GM12872 (cell line): ENCODE measurements at regions not wholly inside any gene's neighbourhood (a gene's known extent, or its start where the extent isn't known, plus 50 kb on each side); places are given as distances from the start of the nearest gene placed in this dataset.

Source experiments
- TF ChIP-seq, protein P1 (sequence below): IDR thresholded peaks from 3 replicates; pipeline ENCODE4 v1.5.1; 2011; ENCODE audit warnings: low read depth, mild to moderate bottlenecking, low read length, moderate library complexity; ENCODE audit not compliant: insufficient read depth

DNA sequence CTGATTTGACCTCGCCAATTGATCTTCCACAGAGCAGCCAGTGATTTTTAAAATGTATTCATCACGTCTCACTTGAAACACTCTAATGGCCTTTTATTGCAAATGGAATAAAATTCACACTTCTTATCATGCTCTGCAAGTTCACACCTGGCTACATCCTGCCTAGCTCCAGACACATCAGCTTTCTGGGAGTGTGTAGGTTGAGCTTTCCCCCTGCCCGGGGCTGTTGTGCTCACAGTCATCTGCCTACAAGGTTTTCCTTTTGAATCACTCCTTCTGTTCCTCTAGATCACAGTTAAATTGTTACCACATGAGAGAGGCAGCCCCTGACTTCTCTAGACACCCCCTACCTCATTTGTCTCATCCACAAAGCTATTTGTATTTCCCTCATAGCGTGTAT, 674.5 kb downstream of the PRELID2 start:
- TF ChIP-seq, protein P1, sequence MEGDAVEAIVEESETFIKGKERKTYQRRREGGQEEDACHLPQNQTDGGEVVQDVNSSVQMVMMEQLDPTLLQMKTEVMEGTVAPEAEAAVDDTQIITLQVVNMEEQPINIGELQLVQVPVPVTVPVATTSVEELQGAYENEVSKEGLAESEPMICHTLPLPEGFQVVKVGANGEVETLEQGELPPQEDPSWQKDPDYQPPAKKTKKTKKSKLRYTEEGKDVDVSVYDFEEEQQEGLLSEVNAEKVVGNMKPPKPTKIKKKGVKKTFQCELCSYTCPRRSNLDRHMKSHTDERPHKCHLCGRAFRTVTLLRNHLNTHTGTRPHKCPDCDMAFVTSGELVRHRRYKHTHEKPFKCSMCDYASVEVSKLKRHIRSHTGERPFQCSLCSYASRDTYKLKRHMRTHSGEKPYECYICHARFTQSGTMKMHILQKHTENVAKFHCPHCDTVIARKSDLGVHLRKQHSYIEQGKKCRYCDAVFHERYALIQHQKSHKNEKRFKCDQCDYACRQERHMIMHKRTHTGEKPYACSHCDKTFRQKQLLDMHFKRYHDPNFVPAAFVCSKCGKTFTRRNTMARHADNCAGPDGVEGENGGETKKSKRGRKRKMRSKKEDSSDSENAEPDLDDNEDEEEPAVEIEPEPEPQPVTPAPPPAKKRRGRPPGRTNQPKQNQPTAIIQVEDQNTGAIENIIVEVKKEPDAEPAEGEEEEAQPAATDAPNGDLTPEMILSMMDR = no peak

DNA sequence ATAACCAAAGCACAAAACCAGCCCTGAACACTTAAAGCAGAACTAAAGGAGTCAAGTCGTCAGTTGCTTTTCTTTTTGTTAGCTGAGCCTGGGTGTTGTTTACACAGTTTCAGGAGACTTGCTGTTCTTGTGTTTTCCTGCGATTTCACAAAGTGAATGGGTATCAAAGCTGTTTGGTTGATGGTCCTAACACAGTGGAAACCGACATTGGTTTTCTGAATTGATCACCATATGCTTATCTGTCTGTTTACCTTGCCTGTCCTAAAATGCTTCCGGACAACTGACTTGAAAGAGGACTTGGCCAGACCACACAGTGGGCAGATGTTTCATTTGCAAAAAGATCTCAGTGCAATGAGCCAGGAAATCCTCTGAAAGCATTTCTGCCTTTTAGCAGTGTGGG, 676.4 kb downstream of the PRELID2 start:
- TF ChIP-seq, protein P1 = no peak

DNA sequence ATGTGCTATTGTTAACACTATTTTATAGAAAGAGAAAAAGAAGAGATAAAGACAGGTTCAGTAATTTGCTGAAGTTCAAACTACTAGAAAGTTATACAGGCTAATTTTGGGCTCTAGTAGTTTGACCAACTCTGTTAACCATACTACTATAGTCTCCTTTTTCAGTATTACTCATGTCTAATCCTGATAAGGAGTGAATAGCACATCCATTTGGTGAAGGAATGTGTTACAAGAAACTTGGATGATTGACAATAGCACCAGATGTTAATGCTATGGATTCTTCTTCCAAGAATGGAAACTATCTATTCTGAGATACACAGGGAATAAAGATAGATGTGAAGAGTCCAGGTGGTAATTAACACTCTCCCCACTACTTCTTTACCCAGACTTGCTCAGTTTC, 677.3 kb downstream of the PRELID2 start:
- TF ChIP-seq, protein P1 = no peak

DNA sequence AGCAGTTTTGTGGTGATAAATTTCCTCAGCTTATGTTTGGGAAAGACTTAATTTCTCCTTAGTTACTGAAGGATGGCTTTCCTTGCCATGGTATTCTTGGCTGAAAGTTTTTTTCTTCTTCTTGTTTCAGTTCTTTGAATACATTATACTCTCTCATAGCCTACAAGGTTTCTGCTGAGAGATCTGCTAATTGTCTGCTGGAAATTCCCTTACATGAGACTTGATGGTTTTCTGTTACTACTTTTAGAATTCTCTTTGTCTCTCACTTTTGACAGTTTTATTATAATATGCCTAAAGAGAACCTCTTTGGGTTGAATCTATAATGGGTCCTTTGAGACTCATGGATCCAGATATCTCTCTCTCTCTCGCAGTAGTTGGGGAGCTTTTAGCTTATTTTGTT, 693.6 kb downstream of the PRELID2 start:
- TF ChIP-seq, protein P1 = no peak

DNA sequence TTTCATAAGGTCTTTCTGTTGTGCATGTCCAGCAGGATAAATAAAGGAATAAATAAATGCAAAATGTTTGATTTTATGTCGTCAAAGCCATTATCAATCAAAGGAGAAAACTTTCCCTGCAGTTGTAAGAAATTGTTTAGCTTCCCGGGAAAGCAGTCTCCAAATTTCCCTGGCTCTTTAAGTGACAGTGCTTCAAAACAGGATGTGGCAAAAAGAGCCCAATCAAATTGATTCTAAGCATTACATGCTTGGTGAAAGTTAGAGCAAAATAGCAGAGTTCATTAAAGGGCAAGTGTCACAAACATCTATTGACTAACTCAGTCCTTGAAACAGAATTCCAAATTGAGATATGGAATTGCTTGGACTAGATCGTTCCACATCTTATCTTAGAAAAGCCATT, 704.1 kb downstream of the PRELID2 start:
- TF ChIP-seq, protein P1 = no peak

DNA sequence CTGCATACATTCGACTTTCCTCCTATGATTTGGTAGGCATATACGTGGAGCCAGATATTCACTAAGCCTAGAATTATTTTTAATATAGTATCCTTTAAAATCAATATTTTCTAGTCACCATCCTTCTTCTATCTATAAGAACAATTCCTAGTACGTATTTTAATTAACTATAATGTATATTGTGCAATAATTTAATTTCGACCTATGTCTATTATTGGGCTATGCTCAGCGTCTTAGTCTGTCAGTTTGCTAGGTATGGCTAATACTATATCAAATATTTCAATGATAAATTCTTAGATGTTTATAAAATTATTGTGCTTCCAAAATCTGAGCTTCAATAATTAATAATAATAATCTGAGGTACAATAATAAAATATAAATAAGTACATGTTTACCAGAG, 705.3 kb downstream of the PRELID2 start:
- TF ChIP-seq, protein P1 = no peak

DNA sequence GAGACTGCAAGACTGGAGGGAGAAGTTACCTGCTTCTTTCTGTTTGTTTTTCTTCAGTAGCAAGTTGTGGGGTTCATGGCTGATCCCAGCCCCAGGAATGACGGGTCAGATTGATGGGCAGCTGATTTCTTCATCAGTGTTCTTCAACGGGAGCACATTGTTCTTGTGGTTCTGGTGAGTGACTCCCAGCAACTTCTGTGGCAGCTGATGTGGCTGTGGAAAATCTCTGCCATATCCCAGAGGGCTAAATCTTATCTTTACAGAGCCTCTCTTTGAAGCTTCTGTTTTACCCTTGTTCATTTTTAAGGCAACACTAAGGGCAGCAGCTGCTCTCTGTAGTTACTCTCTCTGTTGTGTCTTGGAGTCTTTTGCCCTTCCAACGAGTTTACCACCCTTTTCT, 710.3 kb downstream of the PRELID2 start:
- TF ChIP-seq, protein P1 = no peak

DNA sequence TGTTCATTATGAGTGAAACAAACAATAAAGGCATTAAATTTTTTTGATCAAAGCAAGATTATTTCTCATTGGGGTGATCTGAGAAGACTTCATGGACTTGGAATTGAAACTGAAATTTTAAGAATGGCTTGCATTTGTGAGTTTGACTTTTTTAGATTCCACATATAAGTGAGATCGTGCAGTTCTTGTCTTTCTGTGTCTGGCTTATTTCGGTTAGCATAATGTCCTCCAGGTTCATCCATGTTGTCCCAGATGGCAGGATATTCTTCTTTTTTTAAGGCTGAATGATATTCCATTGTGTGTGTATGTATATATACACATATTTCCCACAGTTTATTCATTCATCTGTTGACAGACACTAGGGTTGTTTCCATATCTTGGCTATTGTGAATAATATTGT, 716.5 kb downstream of the PRELID2 start:
- TF ChIP-seq, protein P1 = no peak
